DMS 273 (cell line): ENCODE measurements at regions not wholly inside any gene's neighbourhood (a gene's known extent, or its start where the extent isn't known, plus 50 kb on each side); places are given as distances from the start of the nearest gene placed in this dataset.
"Not testable (repeated sequence)": the region's sequence is repeated elsewhere in the genome, so short reads cannot be mapped to it uniquely, and the experiment has no call there.

ENCODE experiments used
- DNase-seq: peaks from one replicate; lab custom pipeline; 2025; ENCODE audit not compliant: unreplicated experiment; lab: John Stamatoyannopoulos, UW

DNA sequence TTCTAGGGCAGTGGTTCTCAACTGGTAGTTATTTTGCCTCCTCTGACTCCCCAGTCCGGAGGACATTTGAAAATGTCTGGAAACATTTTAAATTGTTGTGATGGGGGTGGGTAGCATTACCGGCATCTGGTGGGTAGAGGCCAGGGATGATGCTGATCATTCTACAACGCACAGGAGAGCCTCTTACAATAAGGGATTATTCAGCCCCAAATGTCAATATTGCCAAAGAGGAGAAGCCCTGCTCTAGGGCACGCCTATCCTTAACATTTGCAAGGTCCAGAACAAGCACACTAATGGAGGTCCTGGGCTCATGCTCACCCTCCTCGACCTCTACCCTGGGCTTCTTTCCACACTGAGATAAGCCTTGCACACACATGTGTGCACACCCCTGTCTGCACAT is 106.4 kb downstream of the MINAR1 start:
- DNase-seq, result no peak

GRCh38 chr15:79539401-79539800 is 107.3 kb downstream of the MINAR1 start:
- DNase-seq, result peak; percentile 5

DNA sequence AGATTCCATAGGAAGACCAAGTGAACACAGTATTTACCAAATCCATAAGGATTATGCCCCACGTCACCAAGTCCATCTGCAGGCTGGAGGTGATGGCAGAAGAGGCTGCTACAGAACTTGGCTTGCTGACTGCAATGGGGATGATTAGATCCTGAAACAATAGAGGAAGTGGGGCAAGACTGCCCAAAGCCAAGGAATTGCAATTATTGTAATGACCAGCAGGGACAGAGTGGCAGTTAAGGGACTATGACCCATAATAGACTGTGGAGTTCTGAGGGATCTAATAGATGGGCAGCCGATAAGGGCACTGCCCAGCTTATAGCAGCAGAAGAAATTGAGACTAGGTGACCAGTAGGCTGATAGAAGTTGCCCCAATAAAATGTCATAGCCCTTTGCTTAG is 108.4 kb downstream of the MINAR1 start:
- no peak for DNase-seq

DNA sequence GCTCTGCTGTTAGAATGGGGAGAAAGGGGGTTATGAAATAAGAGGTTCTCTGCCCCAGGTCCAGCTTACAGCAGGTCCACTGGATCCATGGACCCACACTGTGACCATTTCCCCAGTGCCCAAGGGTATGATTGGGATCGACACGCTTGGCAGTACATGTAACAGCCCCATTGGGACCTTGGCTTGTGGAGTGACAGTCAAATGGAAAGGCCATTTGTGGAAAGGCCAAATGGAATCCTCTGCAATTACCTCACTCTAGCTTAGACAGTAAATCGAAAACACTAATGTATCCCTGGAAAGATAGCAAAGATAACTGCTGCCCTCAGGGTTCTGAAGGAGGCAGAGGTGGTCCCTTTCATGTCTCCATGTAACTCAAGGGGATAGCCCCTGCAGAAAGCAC is 109.1 kb downstream of the MINAR1 start:
- no peak for DNase-seq

- DNase-seq, result no peak
These were observed 111.0 kb downstream of the MINAR1 start for GRCh38 chr15:79543097-79543496.

DNA sequence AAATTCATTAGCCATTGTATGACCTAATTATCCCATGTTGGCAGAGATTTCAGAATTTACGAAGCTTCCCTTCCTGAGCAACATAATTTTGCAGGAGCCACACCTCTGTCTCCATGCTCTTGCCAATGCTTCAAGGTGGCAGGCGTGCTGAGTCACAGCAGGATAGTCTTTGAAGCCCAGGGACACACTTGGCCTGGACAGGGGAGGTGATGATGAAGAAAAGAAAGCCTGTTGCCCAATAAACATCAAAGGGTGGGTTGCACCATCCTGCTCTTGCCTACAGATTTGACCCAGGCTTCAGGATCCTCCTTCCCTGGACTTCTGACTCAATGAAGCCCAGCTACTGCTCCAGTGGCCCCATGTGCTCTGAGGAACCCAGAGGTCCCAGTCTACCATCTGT is 117.1 kb downstream of the MINAR1 start:
- no peak for DNase-seq

DNA sequence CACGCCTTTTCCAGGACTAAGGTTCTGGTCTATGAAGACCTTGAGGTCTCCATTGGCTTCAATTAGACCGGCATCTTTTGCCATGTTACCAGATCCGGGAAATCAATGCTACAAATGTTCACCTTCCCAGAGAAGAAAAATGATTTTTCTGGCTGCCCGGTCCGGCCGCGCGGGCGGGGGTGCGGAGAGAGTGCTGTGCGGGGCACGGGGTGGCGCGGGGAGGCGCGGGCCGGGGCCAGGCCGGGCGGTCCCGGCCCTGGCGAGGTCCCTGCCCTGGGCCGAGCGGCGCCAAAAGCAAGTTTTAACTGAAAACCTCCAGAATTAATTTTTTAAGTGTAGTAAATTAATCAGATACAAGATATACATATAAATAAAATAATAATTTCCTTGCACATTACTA is 128.2 kb downstream of the MINAR1 start:
- DNase-seq, result no peak

- DNase-seq, result no peak
These were observed 129.8 kb downstream of the MINAR1 start for GRCh38 chr15:79561982-79562381.

GRCh38 chr15:79562403-79562815 is 130.3 kb downstream of the MINAR1 start:
- no peak for DNase-seq

DNA sequence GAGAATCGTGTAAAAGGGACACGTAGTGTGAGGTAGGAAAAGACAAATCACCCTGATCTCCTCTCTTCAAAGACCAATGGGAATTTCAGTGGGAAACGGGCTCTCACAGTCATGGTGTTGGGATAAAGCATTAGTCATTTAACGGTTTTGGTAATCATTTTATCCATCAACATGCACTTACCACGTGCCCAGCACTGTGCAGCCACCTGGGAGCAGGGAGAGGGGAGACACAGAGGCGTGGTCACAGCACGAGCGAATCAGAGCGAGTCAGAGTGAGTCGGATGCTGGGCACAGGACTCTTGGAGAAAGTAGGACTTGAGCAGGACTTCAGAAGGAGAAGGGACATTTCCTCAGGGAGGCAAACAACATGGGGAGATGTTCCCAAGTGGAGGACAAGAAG is 130.8 kb downstream of the MINAR1 start:
- no peak for DNase-seq

GRCh38 chr15:79570004-79570403 is 137.9 kb downstream of the MINAR1 start:
- no peak for DNase-seq

DNA sequence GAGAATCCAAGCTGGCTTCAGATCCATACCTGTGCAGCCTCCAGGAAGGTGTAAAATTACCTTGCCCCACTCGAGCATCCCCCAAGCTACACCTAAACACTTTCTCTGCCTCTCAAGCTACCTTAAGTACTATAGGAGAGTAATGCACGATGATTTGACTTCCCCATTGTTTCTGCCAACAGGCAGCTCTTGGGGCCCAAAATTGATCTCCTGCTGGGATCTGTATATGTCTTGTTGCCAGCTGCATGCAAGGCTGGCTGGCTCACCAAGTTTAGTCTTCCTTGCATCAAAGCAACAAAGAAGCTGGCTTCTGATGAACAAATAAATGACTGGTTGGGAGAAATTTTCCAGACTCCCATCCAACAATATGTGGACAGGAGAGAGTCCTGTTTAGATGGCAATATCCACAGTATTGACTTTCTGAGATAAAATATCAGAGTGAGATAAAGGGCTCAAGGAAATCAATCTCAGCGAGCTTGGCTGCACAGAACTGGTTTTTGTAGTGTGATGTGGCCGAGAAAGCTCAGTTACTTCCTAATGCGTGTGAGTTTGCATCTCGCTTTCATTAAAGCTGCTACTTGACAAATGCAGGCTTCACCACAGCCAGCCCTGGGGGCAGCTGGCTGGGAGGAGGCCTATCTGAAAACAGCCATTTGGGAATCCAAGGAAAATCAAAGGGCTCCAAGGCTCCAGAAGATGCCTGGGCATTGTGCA is 140.7 kb downstream of the MINAR1 start:
- DNase-seq, result no peak

DNA sequence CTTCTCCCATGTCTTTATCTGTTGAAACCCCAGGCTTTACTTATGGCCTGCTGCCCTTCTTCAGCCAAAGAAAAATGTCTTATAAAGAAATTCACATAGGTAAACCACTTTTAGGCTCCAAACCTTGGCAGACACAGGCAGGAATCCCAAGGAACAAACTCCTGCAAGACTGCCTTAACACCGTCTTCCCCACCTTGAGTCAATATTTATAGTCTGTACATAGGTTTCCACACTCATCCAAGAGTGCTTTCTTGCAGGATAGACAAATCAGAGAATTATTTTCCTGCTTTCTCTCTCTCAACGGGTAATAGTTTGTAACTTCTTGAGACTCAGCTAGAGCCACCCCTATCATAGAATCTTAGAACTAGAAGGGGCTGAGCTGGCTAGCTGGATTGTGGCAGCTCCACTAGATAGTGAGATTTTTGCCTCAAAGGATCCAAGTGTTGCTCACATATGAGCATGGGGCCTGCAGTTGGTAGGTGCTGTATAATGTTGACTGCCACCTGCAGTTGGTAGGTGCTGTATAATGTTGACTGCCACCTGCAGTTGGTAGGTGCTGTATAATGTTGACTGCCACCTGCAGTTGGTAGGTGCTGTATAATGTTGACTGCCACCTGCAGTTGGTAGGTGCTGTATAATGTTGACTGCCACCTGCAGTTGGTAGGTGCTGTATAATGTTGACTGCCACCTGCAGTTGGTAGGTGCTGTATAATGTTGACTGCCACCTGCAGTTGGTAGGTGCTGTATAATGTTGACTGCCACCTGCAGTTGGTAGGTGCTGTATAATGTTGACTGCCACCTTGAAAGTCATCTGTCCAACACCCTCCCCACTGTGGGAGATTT is 142.5 kb downstream of the MINAR1 start:
- DNase-seq, result not testable (repeated sequence)

- no peak for DNase-seq
These were observed 150.5 kb downstream of the MINAR1 start for GRCh38 chr15:79582650-79583049.

DNA sequence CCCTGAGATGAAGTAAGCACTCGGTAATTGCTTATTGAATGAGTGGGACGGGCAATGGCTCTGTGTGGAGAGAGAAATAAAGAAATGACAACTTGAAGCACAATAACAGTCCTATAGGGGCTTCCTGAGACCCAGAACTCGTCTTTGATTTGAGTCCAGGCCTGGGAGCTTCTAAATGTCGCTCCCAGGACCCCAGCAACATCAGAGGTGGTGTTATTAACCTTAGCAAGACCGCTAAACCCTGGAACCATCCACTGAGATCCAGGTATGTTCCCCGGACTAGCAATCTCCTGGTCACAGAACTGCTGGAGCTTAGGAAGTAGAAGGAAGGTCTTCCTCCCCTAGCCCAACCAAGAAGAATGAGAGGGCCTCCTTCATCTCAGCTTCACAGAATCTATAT is 160.0 kb downstream of the MINAR1 start:
- DNase-seq, result no peak

DNA sequence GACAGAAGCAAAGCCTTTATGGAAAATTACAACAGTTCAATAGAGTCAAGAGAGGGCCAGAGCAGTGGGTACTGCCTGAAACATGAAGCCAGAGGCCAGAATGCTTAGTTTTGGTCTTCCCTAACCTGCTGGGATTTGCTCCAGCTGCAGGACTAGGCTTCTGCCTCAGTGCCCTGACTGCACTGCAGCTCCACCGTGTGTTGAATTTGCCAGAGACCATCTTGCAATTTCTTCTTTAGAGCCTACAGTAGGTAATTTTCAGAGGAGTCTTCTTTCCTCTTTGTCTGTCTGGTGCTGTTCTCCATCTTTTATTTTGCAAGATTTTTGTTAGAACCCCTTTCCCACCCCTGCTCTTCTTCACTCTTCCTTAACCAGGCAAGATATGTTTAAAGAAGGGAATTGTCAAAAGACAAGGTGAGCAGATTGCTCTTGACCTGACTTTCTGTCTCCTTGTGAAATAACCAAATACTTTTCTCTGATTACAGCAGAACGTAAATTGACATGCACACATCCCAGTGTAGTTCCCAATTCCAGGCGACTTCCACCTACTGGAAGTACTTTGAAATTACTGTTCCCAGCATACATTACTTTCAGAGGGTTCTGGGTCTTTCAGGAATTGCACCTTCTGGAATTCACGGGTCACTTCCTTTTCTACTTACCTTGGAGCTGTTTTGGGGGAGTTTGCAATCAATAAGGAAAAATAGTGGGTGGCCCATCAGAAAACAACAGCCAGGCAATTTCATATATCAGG is 161.2 kb downstream of the MINAR1 start:
- peak; percentile 17 for DNase-seq

- no peak for DNase-seq
These were observed 163.2 kb downstream of the MINAR1 start for GRCh38 chr15:79595306-79595705.

GRCh38 chr15:79595995-79596622 is 164.0 kb downstream of the MINAR1 start:
- DNase-seq, result peak; percentile 95

DNA sequence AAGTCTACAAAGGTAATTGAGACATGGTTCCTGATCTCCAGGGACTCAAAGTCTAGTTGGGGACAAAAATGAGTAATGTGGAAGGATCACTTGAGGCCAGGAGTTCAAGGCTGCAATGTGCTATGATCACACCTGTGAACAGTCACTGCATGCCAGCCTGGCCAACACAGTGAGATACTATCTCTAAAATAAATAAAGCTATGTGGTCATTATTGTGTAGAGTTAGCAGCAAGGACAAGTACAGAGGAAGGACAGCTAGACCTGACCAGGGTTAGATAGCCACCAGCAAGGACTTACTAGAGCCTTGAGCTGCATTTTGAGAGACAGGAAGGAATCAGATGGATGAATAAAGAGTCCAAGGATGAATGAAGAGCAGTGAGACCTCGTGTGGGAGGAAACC is 166.5 kb downstream of the MINAR1 start:
- no peak for DNase-seq

DNA sequence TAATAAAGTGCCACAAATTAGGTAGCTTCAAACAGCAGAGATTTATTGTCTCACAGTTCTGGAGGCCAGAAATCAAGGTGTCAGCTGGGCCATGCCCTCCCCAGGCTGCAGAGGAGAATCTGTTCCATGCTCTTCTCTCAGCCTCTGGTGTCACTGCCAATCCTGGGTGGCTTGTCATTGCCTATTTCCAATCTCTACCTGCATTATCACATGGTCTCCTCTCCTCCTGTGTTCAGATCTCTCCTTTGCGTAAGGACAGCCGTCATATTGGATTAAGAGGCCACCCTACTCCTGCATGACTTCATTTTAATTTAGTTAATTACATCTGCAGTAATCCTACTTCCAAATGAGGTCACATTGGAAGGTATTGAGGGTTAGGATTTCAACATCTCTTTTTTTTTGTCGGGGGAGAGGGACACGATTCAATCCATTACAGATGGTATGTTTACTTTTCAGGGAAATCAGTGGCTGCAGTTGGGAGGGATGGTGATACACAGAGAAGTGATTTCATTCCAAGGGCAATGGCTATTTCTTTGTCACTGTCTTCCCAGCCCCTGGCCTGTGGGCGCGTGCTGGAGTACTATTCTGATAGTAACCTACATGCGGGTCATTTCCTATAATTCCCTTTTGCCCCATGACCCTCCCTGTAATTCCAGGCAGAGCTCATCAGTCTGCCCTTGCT is 169.4 kb downstream of the MINAR1 start:
- DNase-seq, result no peak

- DNase-seq, result no peak
These were observed 170.0 kb downstream of the MINAR1 start for GRCh38 chr15:79602180-79602579.
